GM10266 (cell line): ENCODE measurements at regions not wholly inside any gene's neighbourhood (a gene's known extent, or its start where the extent isn't known, plus 50 kb on each side); places are given as distances from the start of the nearest gene placed in this dataset.

Experiments used
- DNase-seq: peaks from one replicate; pipeline ENCODE4 v3.0.0; 2012; ENCODE audit errors: extremely low spot score
- TF ChIP-seq, protein P1 (sequence below): IDR thresholded peaks from 2 replicates; pipeline ENCODE4 v1.5.1; 2012; ENCODE audit warnings: mild to moderate bottlenecking, low read depth; ENCODE audit not compliant: control insufficient read depth, insufficient read depth; ENCODE audit errors: missing control alignments

DNA sequence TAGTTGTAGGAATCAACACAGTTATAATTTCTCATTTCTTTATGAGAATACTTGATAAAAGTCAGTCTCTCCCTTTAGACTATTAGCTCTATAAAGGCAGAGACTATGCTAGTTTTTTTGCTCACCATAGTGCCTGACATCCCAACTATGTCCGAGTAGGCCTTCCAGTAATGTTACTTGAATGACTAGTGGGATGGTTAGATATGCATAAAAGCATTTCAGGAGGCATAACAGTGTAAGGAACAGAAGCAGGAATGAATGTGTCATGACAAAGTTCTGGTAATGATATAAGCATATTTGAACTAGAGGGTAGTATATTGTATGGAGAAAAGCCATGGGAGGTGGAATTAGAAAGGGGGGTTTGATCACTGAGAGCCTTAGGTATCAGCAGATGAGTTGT, 77.4 kb upstream of the C5orf46 start:
- TF ChIP-seq, protein P1, sequence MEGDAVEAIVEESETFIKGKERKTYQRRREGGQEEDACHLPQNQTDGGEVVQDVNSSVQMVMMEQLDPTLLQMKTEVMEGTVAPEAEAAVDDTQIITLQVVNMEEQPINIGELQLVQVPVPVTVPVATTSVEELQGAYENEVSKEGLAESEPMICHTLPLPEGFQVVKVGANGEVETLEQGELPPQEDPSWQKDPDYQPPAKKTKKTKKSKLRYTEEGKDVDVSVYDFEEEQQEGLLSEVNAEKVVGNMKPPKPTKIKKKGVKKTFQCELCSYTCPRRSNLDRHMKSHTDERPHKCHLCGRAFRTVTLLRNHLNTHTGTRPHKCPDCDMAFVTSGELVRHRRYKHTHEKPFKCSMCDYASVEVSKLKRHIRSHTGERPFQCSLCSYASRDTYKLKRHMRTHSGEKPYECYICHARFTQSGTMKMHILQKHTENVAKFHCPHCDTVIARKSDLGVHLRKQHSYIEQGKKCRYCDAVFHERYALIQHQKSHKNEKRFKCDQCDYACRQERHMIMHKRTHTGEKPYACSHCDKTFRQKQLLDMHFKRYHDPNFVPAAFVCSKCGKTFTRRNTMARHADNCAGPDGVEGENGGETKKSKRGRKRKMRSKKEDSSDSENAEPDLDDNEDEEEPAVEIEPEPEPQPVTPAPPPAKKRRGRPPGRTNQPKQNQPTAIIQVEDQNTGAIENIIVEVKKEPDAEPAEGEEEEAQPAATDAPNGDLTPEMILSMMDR = no peak

DNA sequence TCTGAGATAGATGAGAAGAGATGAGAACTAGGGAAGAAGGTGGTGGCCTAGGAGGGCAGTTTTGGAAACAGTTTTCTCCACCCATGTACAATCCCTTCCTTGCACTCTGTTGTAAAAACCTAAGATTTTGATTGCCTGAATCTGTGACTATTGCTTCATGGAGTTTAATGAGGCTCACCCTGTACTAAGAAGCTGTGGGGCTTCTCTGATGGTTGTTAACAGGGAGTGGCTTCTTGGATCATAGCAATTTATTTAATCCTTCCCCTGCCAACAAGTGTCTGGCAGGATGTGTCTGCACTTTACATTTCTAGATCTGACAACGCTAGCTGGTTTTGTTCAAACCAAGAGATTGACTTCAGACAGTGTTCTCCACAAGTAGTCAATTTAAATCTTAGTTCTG, 74.7 kb upstream of the C5orf46 start:
- TF ChIP-seq, protein P1 = no peak
- no peak for DNase-seq

More for the DNA sequence above, 77.4 kb upstream of the C5orf46 start:
- DNase-seq = no peak

DNA sequence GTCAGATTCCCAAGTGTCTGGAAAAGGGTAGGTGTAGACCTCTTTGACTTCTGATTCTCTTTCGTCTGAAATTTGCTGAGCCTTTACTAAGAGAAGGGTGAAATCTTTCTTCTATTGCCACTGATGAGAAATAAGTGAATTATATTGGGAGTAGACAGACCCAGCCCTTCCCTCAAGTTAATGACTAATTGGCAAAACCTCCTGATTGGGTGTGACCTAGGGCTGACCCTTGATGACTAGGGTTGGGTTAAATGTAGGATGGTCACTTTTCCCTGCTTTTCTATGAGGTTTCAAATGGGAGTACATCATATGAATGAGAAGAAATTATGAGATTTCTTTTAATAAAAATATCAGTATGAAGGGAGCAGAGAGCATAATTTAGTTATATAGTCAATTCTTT, 73.4 kb upstream of the C5orf46 start:
- no peak for DNase-seq
- TF ChIP-seq, protein P1 = no peak

DNA sequence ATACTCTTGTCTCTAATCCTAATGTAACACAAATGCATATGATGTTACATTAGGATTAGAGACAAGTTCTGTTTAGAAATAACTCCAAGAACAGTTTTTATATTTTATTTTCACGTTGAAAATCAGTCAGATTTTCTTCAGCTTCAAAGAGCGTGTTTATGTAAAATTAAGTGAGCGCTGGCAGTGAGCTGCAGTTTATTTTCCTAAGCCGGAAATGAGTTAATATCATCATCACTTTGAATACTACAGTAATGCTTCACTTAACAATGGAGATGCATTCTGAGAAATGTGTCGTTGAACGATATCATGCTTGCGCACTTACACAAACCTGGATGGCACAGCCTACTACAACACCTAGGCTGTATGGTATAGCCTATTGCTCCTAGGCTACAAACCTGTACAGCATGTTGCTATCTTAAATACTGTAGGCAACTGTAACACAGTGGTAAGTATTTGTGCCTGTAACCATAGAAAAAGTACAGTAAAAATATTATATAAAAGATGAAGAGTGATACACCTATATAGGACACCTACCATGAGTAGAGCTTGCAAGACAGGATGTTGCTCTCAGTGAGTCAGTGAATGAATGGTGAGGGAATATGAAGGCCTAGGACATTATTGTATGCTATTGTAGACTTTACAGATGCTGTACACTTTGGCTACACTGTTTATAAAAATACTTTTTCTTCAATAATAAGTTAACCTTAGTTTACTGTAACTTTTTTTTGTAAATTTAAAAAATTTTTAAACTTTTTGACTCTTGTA, 65.9 kb upstream of the C5orf46 start:
- TF ChIP-seq, protein P1 = no peak
- no peak for DNase-seq

DNA sequence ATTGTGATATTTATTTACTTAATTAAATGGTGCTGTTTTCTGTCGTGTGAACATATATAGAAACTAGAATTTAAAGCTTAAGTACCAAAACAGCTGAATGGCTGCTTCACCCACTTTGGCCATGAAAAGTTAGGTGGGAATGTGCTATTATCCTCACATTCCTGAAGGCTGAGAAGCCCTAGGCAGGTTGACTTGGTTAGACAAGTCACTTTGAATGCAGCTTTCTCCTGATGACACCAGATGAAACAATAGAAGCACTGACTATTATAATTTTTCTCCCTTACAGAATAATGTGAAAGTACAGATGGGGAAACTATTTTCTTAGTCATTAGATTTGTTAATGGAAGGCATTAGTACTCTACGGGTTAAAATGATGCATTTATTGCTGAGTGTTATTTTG, 65.1 kb upstream of the C5orf46 start:
- no peak for DNase-seq
- TF ChIP-seq, protein P1 = no peak

DNA sequence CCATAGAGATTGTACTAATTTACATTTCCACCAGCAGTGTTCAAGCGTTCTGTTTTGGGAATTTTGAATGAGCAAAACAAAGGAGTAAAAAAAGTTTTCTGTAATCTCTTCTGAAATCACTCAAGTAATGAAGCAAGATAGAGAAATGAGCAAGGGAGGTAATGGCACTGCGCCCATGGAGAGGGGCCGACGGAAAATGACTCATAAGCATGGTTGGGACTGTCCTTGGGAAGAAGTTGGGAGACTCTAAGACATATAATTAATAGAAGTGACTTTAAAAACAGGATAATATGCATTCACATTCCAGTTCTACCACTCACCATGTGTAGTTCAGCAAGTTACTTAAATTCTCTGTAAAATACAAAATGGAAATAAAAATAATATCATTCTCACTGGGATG, 62.5 kb upstream of the C5orf46 start:
- DNase-seq = no peak
- TF ChIP-seq, protein P1 = no peak

DNA sequence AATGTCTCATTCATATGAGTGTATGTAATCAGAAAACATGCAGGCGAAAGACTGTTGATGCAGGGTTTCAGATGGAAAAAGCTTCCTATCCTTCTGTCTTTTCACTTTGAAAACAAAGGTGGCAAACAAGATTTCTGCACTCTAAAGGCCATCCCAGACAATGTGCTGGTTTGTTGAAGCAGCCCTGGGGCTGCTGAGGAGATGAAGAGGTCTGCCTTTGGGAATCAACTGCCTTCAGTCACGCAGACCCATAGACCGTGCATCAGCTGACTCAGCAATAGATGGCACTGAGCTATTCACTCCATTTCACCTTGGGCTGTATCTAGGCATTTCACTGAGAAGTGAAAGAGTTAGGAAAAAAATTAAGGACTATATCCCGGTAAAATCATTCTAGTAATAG, 60.5 kb upstream of the C5orf46 start:
- TF ChIP-seq, protein P1 = no peak
- no peak for DNase-seq
